HG03103 (cell line): ENCODE measurements at regions not wholly inside any gene's neighbourhood (a gene's known extent, or its start where the extent isn't known, plus 50 kb on each side); places are given as distances from the start of the nearest gene placed in this dataset.

Experiments used
- ATAC-seq: cut with Tn5 transposase; IDR thresholded peaks from one replicate; pipeline ENCODE4 v1.9.1; 2021; ENCODE audit warnings: low read depth; ENCODE audit not compliant: unreplicated experiment

- no peak for ATAC-seq
Measured at GRCh38 chr10:10475812-10476211, 541.9 kb upstream of the CELF2 start.

- no peak for ATAC-seq
Measured at GRCh38 chr10:10477844-10478243, 539.8 kb upstream of the CELF2 start.

GRCh38 chr10:10479465-10479864 lies 538.2 kb upstream of the CELF2 start:
- ATAC-seq: no peak

- no peak for ATAC-seq
Measured at GRCh38 chr10:10482613-10483012, 535.1 kb upstream of the CELF2 start.

GRCh38 chr10:10489076-10489475 lies 528.6 kb upstream of the CELF2 start:
- no peak for ATAC-seq

GRCh38 chr10:10489805-10490571 lies 527.7 kb upstream of the CELF2 start:
- no peak for ATAC-seq

- ATAC-seq: no peak
Measured at GRCh38 chr10:10490581-10490980, 527.1 kb upstream of the CELF2 start.

- ATAC-seq: no peak
Measured at GRCh38 chr10:10492420-10492819, 525.3 kb upstream of the CELF2 start.

- no peak for ATAC-seq
Measured at GRCh38 chr10:10493833-10494232, 523.8 kb upstream of the CELF2 start.

- ATAC-seq: no peak
Measured at GRCh38 chr10:10497245-10497644, 520.4 kb upstream of the CELF2 start.

GRCh38 chr10:10498781-10499180 lies 518.9 kb upstream of the CELF2 start:
- ATAC-seq: no peak

GRCh38 chr10:10499839-10500238 lies 517.8 kb upstream of the CELF2 start:
- ATAC-seq: no peak

- ATAC-seq: no peak
Measured at GRCh38 chr10:10500937-10501336, 516.7 kb upstream of the CELF2 start.

GRCh38 chr10:10503772-10504171 lies 513.9 kb upstream of the CELF2 start:
- ATAC-seq: no peak

GRCh38 chr10:10508211-10508610 lies 509.5 kb upstream of the CELF2 start:
- ATAC-seq: no peak

- no peak for ATAC-seq
Measured at GRCh38 chr10:10510179-10510578, 507.5 kb upstream of the CELF2 start.

GRCh38 chr10:10513067-10513466 lies 504.6 kb upstream of the CELF2 start:
- ATAC-seq: no peak

GRCh38 chr10:10513898-10514297 lies 503.8 kb upstream of the CELF2 start:
- ATAC-seq: no peak

GRCh38 chr10:10514797-10515196 lies 502.9 kb upstream of the CELF2 start:
- no peak for ATAC-seq

GRCh38 chr10:10515479-10516204 lies 502.0 kb upstream of the CELF2 start:
- no peak for ATAC-seq

- ATAC-seq: no peak
Measured at GRCh38 chr10:10516346-10517130, 501.1 kb upstream of the CELF2 start.
